ENCODE measurements at regions not wholly inside any gene's neighbourhood (a gene's known extent, or its start where the extent isn't known, plus 50 kb on each side); places are given as distances from the start of the nearest gene placed in this dataset.

DNA sequence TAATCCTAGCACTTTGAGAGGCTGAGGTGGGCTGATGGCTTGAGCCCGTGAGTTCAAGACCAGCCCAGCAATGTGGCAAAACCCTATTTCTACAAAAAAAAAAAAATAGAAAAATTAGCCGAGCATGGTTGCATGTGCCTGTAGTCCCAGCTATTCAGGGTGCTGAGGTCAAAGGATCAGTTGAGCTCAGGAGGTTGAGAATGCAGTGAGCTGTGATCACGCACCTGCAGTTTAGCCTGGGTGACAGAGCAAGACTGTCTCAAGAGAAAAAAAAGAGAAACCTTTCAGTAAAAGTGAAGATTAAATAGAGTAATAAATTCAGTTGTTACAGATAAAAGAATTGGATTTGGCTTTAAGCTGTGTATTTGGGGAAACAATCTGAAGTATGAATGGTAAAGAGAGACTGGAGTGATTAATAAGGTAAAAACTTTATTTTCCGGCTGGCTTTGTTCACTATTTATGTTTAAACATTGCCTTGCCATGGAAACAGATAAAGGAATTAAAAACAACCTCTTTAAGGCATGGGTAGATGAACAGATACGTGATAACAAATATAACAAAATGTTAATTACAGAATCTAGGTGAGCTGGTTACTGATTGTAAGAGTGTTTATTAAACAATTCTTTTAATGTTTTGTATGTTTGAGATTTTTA, 56.0 kb upstream of the PCAT7 start:
- Histone ChIP-seq H3K27ac (no peak overlapping the region), H3K4me1 (no peaks in the 10 kb centered on the region), H3K36me3 (no peaks in the 10 kb centered on the region), H3K27me3 (no peaks in the 10 kb centered on the region), H3K4me3 (replicated peaks in 1 of 3) (no peak overlapping the region), H3K9me3 (no peaks in the 10 kb centered on the region)
- DNase-seq, result no peak
- 79 to 80% methylated on average over 5 of the region's 5 CpGs for WGBS, 2 donors
- intact Hi-C loops (cut with DNase I), result no loop called here
- no peak for TF ChIP-seq POLR2A (IDR thresholded peaks at IDR 0.05)
- TF ChIP-seq, protein P1, sequence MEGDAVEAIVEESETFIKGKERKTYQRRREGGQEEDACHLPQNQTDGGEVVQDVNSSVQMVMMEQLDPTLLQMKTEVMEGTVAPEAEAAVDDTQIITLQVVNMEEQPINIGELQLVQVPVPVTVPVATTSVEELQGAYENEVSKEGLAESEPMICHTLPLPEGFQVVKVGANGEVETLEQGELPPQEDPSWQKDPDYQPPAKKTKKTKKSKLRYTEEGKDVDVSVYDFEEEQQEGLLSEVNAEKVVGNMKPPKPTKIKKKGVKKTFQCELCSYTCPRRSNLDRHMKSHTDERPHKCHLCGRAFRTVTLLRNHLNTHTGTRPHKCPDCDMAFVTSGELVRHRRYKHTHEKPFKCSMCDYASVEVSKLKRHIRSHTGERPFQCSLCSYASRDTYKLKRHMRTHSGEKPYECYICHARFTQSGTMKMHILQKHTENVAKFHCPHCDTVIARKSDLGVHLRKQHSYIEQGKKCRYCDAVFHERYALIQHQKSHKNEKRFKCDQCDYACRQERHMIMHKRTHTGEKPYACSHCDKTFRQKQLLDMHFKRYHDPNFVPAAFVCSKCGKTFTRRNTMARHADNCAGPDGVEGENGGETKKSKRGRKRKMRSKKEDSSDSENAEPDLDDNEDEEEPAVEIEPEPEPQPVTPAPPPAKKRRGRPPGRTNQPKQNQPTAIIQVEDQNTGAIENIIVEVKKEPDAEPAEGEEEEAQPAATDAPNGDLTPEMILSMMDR (IDR thresholded peaks at IDR 0.05), result no peak

DNA sequence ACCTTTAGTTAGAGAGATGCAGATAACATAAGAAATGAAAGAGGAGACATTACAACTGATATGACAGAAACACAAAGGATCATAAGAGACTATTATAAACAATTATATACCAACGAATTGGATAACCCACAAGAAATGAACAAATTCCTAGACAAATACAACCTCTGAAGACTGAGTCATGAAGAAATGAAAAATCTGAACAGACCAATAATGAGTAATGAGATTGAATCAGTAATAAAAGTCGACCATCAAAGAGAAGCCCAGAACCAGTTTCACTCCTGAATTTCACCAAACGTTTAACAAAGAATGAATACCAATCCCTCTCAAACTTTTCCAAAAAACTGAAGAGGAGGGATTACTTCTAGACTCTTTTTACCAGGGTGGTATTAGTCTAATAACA, 50.5 kb upstream of the PCAT7 start:
- DNase-seq, result no peak
- Histone ChIP-seq H3K4me3 (replicated peaks in 1 of 3) (no peak overlapping the region), H3K9me3 (no peaks in the 10 kb centered on the region), H3K27ac (no peak overlapping the region), H3K4me1 (no peaks in the 10 kb centered on the region), H3K27me3 (no peaks in the 10 kb centered on the region), H3K36me3 (no peaks in the 10 kb centered on the region)
- intact Hi-C loops (cut with DNase I), result no loop called here
- whole genome bisulfite sequencing, 2 donors, result 73 to 84% methylated on average over 3 of the region's 3 CpGs
- TF ChIP-seq, protein P1 (IDR thresholded peaks at IDR 0.05), result no peak
- no peak for TF ChIP-seq POLR2A (IDR thresholded peaks at IDR 0.05)
